IMR-90 (cell line): ENCODE measurements at regions not wholly inside any gene's neighbourhood (a gene's known extent, or its start where the extent isn't known, plus 50 kb on each side); places are given as distances from the start of the nearest gene placed in this dataset.

ENCODE experiments used
- ATAC-seq: fragments of 200-7000 bp; cut with Tn5 transposase; 2 replicates; pipeline ENCODE4 v1.9.1; 2020; ENCODE audit warnings: low read depth, mild to moderate bottlenecking, moderate library complexity
- BruUV-seq: library from RNA; stranded (reverse); fragments of 400-500 nt; replicated peaks from 2 replicates; lab custom pipeline; 2021; lab: Mats Ljungman, UMichigan
- CTCF ChIA-PET: fragments of 300-600 bp; formaldehyde crosslinking; extraction: SDS; loops from one replicate; lab custom pipeline; 2021; ENCODE audit warnings: antibody characterized with exemption; lab: Yijun Ruan, JAX
- POLR2A ChIA-PET: fragments of 300-600 bp; sonication (Branson Sonifier 250); formaldehyde crosslinking; loops from one replicate; lab custom pipeline; 2022; ENCODE audit warnings: antibody characterized with exemption; ENCODE audit not compliant: unreplicated experiment; lab: Charles Lee
- DNase-seq: peaks from one replicate; pipeline ENCODE4 v3.0.0; 2013
- H2AFZ ChIP-seq: replicated peaks from 2 replicates; pipeline ENCODE3; 2013; ENCODE audit warnings: low read length, mild to moderate bottlenecking; ENCODE audit not compliant: poor library complexity
- H2AK5ac ChIP-seq: 2 replicates; pipeline ENCODE4 v1.6.1; 2013; ENCODE audit warnings: low read depth, low read length, inconsistent platforms
- H2AK9ac ChIP-seq: replicated peaks from 2 replicates; pipeline ENCODE3; 2013; ENCODE audit warnings: mild to moderate bottlenecking, low read depth, low read length, moderate library complexity; ENCODE audit not compliant: poor library complexity
- H2BK120ac ChIP-seq: 2 replicates; pipeline ENCODE4 v1.6.1; 2013; ENCODE audit warnings: low read depth, low read length, inconsistent platforms
- H2BK15ac ChIP-seq: 3 replicates; pipeline ENCODE4 v1.6.1; 2013; ENCODE audit warnings: low read depth, low read length, inconsistent platforms
- H2BK20ac ChIP-seq: 2 replicates; pipeline ENCODE4 v1.6.1; 2013; ENCODE audit warnings: low read depth, mild to moderate bottlenecking, inconsistent platforms, low read length, moderate library complexity
- H2BK5ac ChIP-seq: 2 replicates; pipeline ENCODE4 v1.6.1; 2013; ENCODE audit warnings: mild to moderate bottlenecking, low read depth, low read length, inconsistent platforms; ENCODE audit not compliant: poor library complexity, severe bottlenecking
- H3K14ac ChIP-seq: replicated peaks from 2 replicates; pipeline ENCODE4 v1.6.1; 2013; ENCODE audit warnings: low read depth, low read length, inconsistent platforms
- H3K18ac ChIP-seq: 2 replicates; pipeline ENCODE4 v1.6.1; 2013; ENCODE audit warnings: low read depth, low read length, control low read depth
- H3K23ac ChIP-seq: 2 replicates; pipeline ENCODE4 v1.6.1; 2013; ENCODE audit warnings: low read depth, low read length, inconsistent platforms
- H3K27ac ChIP-seq: 2 replicates; pipeline ENCODE4 v1.5.1; 2013; ENCODE audit warnings: mild to moderate bottlenecking, control low read depth, low read length; ENCODE audit not compliant: insufficient read depth
- H3K27me3 ChIP-seq: 2 replicates; pipeline ENCODE4 v1.6.1; 2013; ENCODE audit warnings: low read length; ENCODE audit not compliant: control insufficient read depth, insufficient read depth
- H3K36me3 ChIP-seq: 2 replicates; pipeline ENCODE4 v1.6.1; 2013; ENCODE audit warnings: low read length, mixed read lengths; ENCODE audit not compliant: control insufficient read depth, insufficient read depth
- H3K4ac ChIP-seq: 2 replicates; pipeline ENCODE4 v1.6.1; 2013; ENCODE audit warnings: low read depth, low read length, inconsistent platforms
- H3K4me1 ChIP-seq: 2 replicates; pipeline ENCODE4 v1.6.1; 2013; ENCODE audit warnings: low read length, mixed read lengths; ENCODE audit not compliant: control insufficient read depth, insufficient read depth
- H3K4me2 ChIP-seq: 2 replicates; pipeline ENCODE4 v1.6.1; 2013; ENCODE audit warnings: low read depth, mild to moderate bottlenecking, control low read depth, low read length, moderate library complexity
- H3K4me3 ChIP-seq: 2 replicates; pipeline ENCODE4 v1.5.1; 2013; ENCODE audit warnings: low read depth, mild to moderate bottlenecking, control low read depth, low read length, moderate library complexity; ENCODE audit not compliant: insufficient read depth
- H3K56ac ChIP-seq: 2 replicates; pipeline ENCODE4 v1.6.1; 2013; ENCODE audit warnings: low read length, inconsistent platforms; ENCODE audit not compliant: insufficient read depth; ENCODE audit errors: extremely low read depth
- H3K79me1 ChIP-seq, 2 experiments: 2 replicates each; pipeline ENCODE4 v1.6.1; 2013; ENCODE audit warnings: low read length in 2 of 2, inconsistent platforms in 1 of 2, low read depth in 1 of 2
- H3K9ac ChIP-seq: 2 replicates; pipeline ENCODE4 v1.6.1; 2013; ENCODE audit warnings: low read depth, low read length, control low read depth
- H3K9me1 ChIP-seq: 2 replicates; pipeline ENCODE4 v1.6.1; 2013; ENCODE audit warnings: low read length, inconsistent platforms; ENCODE audit not compliant: insufficient read depth
- H3K9me3 ChIP-seq: 2 replicates; pipeline ENCODE4 v1.6.1; 2013; ENCODE audit warnings: low read length; ENCODE audit not compliant: control insufficient read depth, insufficient read depth
- H4K20me1 ChIP-seq: 2 replicates; pipeline ENCODE4 v1.6.1; 2013; ENCODE audit warnings: low read length, inconsistent platforms; ENCODE audit not compliant: insufficient read depth
- H4K5ac ChIP-seq: 2 replicates; pipeline ENCODE4 v1.6.1; 2013; ENCODE audit warnings: mild to moderate bottlenecking, low read depth, low read length, control low read depth
- H4K8ac ChIP-seq, 2 experiments: 2 replicates each; pipeline ENCODE4 v1.6.1; 2013; ENCODE audit warnings: low read depth in 2 of 2, low read length in 2 of 2, control low read depth in 1 of 2, inconsistent platforms in 1 of 2
- H4K91ac ChIP-seq: 2 replicates; pipeline ENCODE4 v1.6.1; 2013; ENCODE audit warnings: low read depth, low read length, inconsistent platforms; ENCODE audit not compliant: insufficient read depth
- BHLHE40 ChIP-seq: fragments of 150-350 bp; IDR thresholded peaks from 2 replicates; pipeline ENCODE4 v1.6.1; 2016; ENCODE audit warnings: mild to moderate bottlenecking, low read depth, low read length
- CHD1 ChIP-seq: IDR thresholded peaks from 2 replicates; pipeline ENCODE4 v1.6.1; 2012; ENCODE audit warnings: low read depth, low read length, improper control_type of control experiment
- MAFK ChIP-seq: IDR thresholded peaks from 2 replicates; pipeline ENCODE4 v1.6.1; 2012; ENCODE audit warnings: low read depth, low read length, improper control_type of control experiment
- MAZ ChIP-seq: IDR thresholded peaks from 2 replicates; pipeline ENCODE4 v1.6.1; 2012; ENCODE audit warnings: low read depth, mild to moderate bottlenecking, low read length, improper control_type of control experiment, moderate library complexity, borderline replicate concordance
- MXI1 ChIP-seq: IDR thresholded peaks from 2 replicates; pipeline ENCODE4 v1.6.1; 2012; ENCODE audit warnings: low read depth, mild to moderate bottlenecking, low read length, moderate library complexity, borderline replicate concordance
- POLR2A ChIP-seq: IDR thresholded peaks from 2 replicates; pipeline ENCODE4 v1.6.1; 2012; ENCODE audit warnings: mild to moderate bottlenecking, low read depth, low read length
- RAD21 ChIP-seq: IDR thresholded peaks from 2 replicates; pipeline ENCODE4 v1.6.1; 2012; ENCODE audit warnings: low read length, improper control_type of control experiment
- RFX5 ChIP-seq: IDR thresholded peaks from 2 replicates; pipeline ENCODE4 v1.8.0; 2012; ENCODE audit warnings: low read depth, mild to moderate bottlenecking, low read length, moderate library complexity
- SMC3 ChIP-seq: fragments of 150-350 bp; IDR thresholded peaks from 2 replicates; pipeline ENCODE4 v1.6.1; 2016; ENCODE audit warnings: low read depth, mild to moderate bottlenecking, antibody characterized with exemption, low read length, moderate library complexity
- WGBS, 2 experiments: methylation state at CpG; one replicate each; pipeline versions ENCODE4 v1.1.5 to v1.1.7; 2013; ENCODE audit warnings: missing lambda C conversion rate in 2 of 2; ENCODE audit not compliant: insufficient read length in 1 of 2; ENCODE audit errors: extremely low coverage in 2 of 2; 5-methylcytosine and 5-hydroxymethylcytosine counted together
- dilution Hi-C: fragments of 300-500 bp; cut with HindIII; formaldehyde crosslinking; loops from one replicate; pipeline ENCODE4 v1.14.3; 2018; ENCODE audit warnings: low sequenced_read_pairs; ENCODE audit not compliant: unreplicated experiment
- in situ Hi-C: fragments of 300-500 bp; cut with MboI; formaldehyde crosslinking; loops from 3 replicates; pipeline ENCODE4 v1.14.3; 2019; ENCODE audit warnings: low sequenced_read_pairs, inconsistent platforms, mixed read lengths
- intact Hi-C: fragments of 100-400 bp; cut with micrococcal nuclease; formaldehyde crosslinking; loops from 2 replicates; pipeline ENCODE4 v1.10.0; 2022
- TF ChIP-seq, protein P1 (sequence below): fragments of 150-350 bp; IDR thresholded peaks from 2 replicates; pipeline ENCODE4 v1.6.1; 2017; ENCODE audit warnings: mild to moderate bottlenecking, antibody characterized with exemption, low read length, low read depth
- TF ChIP-seq, protein P2 (sequence below): conservative IDR thresholded peaks from 2 replicates; pipeline ENCODE4 v1.5.1; 2012; ENCODE audit warnings: mild to moderate bottlenecking, low read depth, low read length, improper control_type of control experiment
- TF ChIP-seq, protein P3 (sequence below): fragments of 150-350 bp; IDR thresholded peaks from 2 replicates; pipeline ENCODE4 v1.6.1; 2016; ENCODE audit warnings: low read depth, mild to moderate bottlenecking, low read length, moderate library complexity, borderline replicate concordance

DNA sequence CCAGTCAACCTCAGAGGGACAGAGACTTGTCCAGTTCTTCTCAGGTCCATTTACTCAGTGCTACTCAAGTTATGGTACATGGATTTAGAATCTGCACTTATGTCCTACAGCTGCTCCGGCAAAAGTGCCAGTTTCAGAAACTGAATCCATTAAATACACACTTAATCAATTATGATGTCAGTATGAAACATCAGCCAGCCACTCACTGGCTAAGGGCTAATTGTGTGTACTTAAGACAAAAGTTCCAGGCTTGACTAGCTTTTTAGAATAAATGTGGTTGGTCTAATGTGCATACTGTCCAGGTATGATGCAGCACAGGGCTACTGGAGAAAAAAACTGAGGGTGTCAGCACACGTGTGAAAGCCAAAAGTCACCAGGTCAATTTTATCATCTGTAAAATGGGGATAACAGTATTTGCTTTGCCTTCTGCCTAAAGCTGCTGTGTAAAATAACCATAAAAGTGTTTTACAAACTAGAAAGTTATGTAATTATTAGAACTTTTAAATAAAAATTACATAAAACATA, 55.4 kb upstream of the CYP2D6 start:
- Histone ChIP-seq H2AK9ac (no peak overlapping the region), H2AFZ (no peak overlapping the region), H3K27me3 (no peaks in the 10 kb centered on the region), H3K9ac (no peak overlapping the region), H2BK5ac (no peak overlapping the region), H3K4ac (no peak overlapping the region), H3K14ac (no peak overlapping the region), H4K5ac (no peak overlapping the region), H2BK15ac (no peak overlapping the region), H4K20me1 (peaks cover 59% of the 10 kb centered on the region), H3K4me3 (no peak overlapping the region), H2BK20ac (no peak overlapping the region), H2AK5ac (no peak overlapping the region), H4K8ac (no peak overlapping the region), H3K4me1 (peaks cover 8% of the 10 kb centered on the region), H3K79me1 (peaks cover 18 to 55% of the 10 kb centered on the region in 2 experiments), H3K23ac (no peak overlapping the region), H3K27ac (no peak overlapping the region), H3K56ac (no peak overlapping the region), H3K36me3 (no peaks in the 10 kb centered on the region), H3K9me3 (no peaks in the 10 kb centered on the region), H3K18ac (no peak overlapping the region), H3K9me1 (peaks cover 11% of the 10 kb centered on the region), H4K91ac (no peak overlapping the region), H2BK120ac (no peak overlapping the region), H3K4me2 (no peak overlapping the region)
- CTCF ChIA-PET = no interaction called here
- DNase-seq (no peak), ATAC-seq (no peak)
- no peak for TF ChIP-seq MAZ
- TF ChIP-seq SMC3 = no peak
- TF ChIP-seq, protein P1, sequence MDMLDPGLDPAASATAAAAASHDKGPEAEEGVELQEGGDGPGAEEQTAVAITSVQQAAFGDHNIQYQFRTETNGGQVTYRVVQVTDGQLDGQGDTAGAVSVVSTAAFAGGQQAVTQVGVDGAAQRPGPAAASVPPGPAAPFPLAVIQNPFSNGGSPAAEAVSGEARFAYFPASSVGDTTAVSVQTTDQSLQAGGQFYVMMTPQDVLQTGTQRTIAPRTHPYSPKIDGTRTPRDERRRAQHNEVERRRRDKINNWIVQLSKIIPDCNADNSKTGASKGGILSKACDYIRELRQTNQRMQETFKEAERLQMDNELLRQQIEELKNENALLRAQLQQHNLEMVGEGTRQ = no peak
- TF ChIP-seq, protein P2, sequence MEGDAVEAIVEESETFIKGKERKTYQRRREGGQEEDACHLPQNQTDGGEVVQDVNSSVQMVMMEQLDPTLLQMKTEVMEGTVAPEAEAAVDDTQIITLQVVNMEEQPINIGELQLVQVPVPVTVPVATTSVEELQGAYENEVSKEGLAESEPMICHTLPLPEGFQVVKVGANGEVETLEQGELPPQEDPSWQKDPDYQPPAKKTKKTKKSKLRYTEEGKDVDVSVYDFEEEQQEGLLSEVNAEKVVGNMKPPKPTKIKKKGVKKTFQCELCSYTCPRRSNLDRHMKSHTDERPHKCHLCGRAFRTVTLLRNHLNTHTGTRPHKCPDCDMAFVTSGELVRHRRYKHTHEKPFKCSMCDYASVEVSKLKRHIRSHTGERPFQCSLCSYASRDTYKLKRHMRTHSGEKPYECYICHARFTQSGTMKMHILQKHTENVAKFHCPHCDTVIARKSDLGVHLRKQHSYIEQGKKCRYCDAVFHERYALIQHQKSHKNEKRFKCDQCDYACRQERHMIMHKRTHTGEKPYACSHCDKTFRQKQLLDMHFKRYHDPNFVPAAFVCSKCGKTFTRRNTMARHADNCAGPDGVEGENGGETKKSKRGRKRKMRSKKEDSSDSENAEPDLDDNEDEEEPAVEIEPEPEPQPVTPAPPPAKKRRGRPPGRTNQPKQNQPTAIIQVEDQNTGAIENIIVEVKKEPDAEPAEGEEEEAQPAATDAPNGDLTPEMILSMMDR = no peak
- TF ChIP-seq POLR2A = no peak
- TF ChIP-seq MXI1 = no peak
- TF ChIP-seq RAD21 = no peak
- no peak for TF ChIP-seq BHLHE40
- TF ChIP-seq RFX5 = no peak
- TF ChIP-seq CHD1 = no peak
- TF ChIP-seq MAFK = no peak
- TF ChIP-seq, protein P3, sequence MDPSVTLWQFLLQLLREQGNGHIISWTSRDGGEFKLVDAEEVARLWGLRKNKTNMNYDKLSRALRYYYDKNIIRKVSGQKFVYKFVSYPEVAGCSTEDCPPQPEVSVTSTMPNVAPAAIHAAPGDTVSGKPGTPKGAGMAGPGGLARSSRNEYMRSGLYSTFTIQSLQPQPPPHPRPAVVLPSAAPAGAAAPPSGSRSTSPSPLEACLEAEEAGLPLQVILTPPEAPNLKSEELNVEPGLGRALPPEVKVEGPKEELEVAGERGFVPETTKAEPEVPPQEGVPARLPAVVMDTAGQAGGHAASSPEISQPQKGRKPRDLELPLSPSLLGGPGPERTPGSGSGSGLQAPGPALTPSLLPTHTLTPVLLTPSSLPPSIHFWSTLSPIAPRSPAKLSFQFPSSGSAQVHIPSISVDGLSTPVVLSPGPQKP = no peak
- no TSS peak for BruUV-seq
- in situ Hi-C loops (no loop called here), dilution Hi-C loops (no loop called here), intact Hi-C loops (loop anchor here (5.0 kb wide), 1 partner anchor 46 kb away; no protein-coding TSS in a partner anchor)
- WGBS, 2 experiments = no CpG with 5 or more reads among the region's 2 CpGs
- POLR2A ChIA-PET = no interaction called here
